GM19351 (cell line): ENCODE measurements at regions not wholly inside any gene's neighbourhood (a gene's known extent, or its start where the extent isn't known, plus 50 kb on each side); places are given as distances from the start of the nearest gene placed in this dataset.
A peak's percentile ranks its signal among the peaks of the same experiment; 100 is the strongest.
"Not testable (repeated sequence)": the region's sequence is repeated elsewhere in the genome, so short reads cannot be mapped to it uniquely, and the experiment has no call there.

ENCODE experiments used
- ATAC-seq: cut with Tn5 transposase; IDR thresholded peaks from one replicate; pipeline ENCODE4 v1.9.1; 2021; ENCODE audit warnings: mild to moderate bottlenecking, moderate library complexity; ENCODE audit not compliant: unreplicated experiment

GRCh38 chrX:114272096-114272686 lies 311.7 kb upstream of the HTR2C start:
- no peak for ATAC-seq

- not testable (repeated sequence) for ATAC-seq
Observed at GRCh38 chrX:114270371-114270770, 313.5 kb upstream of the HTR2C start.

- no peak for ATAC-seq
Observed at GRCh38 chrX:114268643-114269042, 315.2 kb upstream of the HTR2C start.

DNA sequence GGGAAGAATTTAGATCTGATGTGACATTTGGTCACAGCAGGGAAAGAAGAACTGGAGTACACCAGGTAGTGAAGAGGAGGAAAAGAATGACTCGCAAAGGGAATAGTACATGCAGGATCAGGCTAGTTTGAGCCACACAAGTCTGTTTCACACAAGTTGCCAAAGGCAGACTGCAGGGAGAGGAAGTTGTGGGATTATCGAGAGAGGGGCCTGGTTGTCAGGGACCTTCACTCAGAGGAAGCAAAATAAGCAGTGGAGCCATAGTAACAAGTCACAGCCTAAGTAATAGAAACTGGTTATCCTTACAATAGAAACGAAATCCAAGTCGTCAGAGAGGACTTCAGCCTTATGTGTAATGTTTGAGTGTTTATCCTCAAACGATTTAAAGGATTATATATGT lies 316.7 kb upstream of the HTR2C start:
- ATAC-seq = no peak

GRCh38 chrX:114252186-114252585 lies 331.7 kb upstream of the HTR2C start:
- ATAC-seq = no peak

- no peak for ATAC-seq
Observed at GRCh38 chrX:114251575-114251974, 332.3 kb upstream of the HTR2C start.

DNA sequence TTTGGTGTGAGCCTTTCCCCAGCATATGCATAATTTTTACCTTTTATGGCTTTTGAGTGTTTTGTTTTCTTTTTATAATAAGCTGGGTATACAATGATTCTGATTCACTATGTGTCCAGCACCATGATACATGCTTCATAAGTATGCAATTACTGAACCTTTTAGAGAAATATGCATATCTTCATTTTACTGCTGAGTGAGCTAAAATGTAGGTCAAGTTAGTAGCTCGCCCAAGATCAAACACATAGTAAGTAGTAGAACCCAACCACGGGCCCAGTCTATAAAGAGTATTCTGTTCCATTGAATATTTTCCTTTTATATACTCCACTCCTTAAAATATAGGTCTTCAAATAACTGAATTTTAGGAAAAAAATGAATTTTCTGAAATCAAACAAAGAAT lies 362.4 kb upstream of the HTR2C start:
- no peak for ATAC-seq

GRCh38 chrX:114210879-114211278 lies 373.0 kb upstream of the HTR2C start:
- no peak for ATAC-seq

DNA sequence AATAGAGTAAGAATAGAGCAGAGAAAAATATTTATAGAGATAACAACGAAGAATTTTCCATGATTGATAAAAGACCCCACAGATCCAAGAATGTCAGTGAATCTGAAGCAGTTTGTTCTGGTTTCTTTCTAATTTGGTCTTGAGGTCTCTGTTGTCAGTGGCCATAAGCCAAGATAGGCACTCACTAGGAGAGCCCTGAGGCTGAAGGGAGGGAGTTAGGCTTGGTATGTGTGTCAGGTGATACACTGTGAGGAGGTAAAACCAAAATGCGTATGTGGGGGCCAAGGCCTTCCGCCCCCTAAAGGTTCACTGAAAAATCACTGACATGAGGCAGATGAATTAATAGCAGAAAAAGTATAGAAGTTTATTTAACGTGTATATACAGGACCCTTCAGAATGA lies 382.3 kb upstream of the HTR2C start:
- ATAC-seq = no peak

DNA sequence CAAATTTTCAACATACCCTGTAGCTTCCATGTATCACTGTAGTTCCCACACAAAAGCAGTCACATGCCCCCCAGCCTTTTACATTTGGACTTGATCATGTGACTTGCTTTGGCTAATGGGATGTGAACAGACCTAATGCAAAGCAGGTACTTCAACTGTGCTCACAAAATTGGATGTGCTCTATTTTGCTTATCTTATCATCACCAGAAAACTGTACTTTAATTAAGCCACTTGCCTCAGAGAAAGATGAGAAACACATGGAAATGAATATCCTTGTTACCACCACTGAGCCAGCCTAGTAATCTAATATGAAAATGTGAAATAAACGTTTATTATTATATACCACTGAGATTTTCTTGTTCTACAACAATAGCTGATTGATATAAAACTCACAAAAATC lies 402.7 kb upstream of the HTR2C start:
- ATAC-seq = no peak

DNA sequence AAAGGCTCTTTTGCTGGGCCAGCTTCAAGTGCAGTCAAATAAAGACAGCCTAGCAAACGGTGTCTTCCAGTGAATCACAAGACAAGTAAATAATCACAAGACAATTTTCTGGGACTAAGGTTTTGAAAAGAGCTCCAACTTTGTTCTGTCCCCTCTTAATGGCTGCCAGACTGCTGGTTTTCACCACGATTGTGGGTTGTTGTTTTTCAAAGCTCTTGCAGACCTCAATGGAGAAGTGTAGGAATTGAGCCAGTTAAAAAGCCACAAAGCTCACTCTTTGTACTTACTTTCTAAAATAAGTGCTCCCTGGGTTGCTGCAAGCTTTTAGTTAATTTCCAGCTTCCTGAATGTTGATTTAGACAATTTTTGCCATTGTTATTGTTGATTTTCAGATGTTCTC lies 405.8 kb upstream of the HTR2C start:
- no peak for ATAC-seq

- not testable (repeated sequence) for ATAC-seq
Observed at GRCh38 chrX:114167276-114167675, 416.6 kb upstream of the HTR2C start.

DNA sequence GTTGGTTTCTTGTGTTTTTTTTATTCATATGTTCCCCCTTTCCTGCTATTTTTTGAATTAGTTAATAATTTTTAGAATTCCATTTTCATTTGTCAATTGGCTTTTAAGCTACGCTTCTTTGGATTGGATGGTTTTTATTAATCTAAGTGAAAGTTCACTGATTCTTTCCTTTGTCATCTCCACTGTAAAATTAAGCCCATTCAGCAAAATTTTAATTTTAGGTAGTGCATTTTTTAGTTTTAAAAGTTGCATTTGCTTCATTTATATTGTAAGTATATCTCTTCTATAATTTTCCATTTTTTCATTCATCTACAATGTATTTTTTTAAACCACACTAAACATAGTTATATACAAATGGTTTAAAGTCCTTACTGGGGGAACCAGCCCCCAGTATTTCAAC lies 417.3 kb upstream of the HTR2C start:
- no peak for ATAC-seq

DNA sequence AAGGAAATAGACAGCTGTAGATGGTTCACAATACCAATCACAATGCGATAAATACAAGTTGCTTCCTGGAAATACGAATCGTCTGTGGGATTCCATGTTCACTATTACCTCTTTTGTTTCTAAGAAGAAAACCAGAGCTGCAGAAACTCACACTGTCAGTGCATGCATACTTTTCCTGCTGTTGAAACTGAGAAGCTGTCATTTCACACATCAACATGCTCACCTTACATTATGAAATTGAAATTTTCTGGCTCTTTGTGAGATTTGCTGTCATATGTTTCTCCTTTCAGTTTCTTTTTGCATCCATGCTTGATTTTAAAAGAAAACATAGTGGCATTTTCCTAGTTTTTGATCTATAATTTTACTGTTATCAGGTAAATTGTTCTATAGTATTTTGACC lies 418.3 kb upstream of the HTR2C start:
- ATAC-seq = no peak

DNA sequence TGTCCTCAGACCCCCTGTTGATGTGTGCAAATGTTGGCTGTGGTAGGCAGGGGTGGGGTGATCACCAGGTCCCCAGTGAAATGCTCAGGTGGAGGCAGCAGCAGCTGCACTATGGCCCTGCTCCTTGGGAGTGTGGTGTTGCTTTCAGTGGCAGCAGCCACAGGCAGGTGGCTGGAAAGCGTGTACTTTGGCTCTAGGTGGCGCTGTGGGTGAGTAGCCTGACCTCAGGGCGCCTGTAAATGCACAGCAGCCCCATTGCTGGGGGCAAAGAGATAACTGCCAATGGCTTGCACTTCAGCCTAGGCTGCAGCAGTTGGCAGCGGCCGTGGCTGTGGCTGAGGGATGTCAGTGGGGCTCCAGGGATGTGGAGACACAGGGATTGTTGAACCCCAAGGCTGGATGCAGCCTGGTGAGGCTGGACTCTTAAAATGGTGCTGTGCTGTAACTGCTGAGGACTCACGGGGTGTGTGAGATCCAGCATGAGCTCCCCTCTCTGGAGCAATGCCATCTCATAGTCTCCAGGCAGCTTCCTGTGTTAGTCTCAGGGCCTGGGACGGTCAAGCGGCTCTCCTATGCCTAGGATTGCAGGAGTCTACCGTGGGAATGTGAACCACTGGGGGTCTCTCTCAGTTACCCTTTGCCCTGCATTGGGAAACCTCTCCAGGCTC lies 421.7 kb upstream of the HTR2C start:
- peak; percentile 65 for ATAC-seq

DNA sequence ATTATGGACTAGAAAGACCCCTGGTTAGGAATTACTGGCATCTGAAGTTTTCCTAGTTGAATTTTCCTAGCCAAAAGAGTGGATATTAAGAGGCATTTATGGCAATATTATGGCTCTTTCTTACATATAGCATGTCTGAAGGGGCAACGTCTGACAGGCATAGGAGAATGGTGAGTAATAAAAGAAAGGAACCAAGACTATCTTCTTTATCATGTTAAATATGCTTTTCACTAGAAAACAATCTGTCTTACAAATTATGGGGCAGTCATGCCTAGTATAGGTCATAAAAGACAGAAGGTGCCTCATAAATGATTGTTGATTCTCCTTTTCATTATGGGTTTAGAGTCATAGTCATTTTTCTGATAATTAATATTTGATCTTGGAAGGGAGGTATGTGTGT lies 431.1 kb upstream of the HTR2C start:
- ATAC-seq = no peak

- ATAC-seq = no peak
Observed at GRCh38 chrX:114152130-114152529, 431.8 kb upstream of the HTR2C start.

- no peak for ATAC-seq
Observed at GRCh38 chrX:114134465-114134864, 449.4 kb upstream of the HTR2C start.

- no peak for ATAC-seq
Observed at GRCh38 chrX:114127411-114128025, 456.4 kb upstream of the HTR2C start.

DNA sequence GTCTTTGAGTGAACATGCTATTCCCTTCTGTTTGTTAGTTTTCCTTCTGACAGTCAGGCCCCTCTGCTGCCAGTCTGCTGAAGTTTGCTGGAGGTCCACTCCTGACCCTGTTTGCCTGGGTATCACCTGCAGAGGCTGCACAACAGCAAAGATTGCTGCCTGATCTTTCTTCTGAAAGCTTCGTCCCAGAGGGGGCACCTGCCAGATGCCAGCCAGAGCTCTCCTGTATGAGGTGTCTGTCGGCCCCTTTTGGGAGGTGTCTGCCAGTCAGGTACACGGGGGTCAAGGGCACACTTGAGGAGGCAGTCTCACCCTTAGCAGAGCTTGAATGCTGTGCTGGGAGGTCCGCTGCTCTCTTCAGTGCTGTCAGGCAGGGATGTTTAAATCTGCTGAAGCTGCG lies 456.9 kb upstream of the HTR2C start:
- no peak for ATAC-seq

GRCh38 chrX:114101081-114101480 lies 482.8 kb upstream of the HTR2C start:
- ATAC-seq = no peak

- no peak for ATAC-seq
Observed at GRCh38 chrX:114097866-114098265, 486.0 kb upstream of the HTR2C start.

DNA sequence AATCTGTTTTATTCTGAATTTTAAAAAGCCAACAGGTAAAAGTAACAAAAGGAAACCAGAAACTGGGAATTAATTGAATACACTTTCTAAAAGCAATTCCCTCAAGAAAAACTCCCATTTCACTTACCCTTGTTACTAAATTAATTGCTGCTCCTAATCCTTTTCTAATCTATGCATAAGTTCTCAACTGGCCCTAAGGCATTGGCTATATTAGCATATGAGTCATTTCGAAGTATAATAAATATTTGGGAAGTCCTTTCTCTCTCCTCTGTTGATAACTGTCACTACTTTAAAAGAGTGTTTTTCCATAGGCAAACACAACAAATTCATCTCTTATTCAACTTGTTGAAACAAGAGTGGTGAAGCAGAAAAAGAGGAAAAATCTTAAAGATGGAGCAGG lies 486.5 kb upstream of the HTR2C start:
- ATAC-seq = no peak
